ENCODE measurements at regions not wholly inside any gene's neighbourhood (a gene's known extent, or its start where the extent isn't known, plus 50 kb on each side); places are given as distances from the start of the nearest gene placed in this dataset.

DNA sequence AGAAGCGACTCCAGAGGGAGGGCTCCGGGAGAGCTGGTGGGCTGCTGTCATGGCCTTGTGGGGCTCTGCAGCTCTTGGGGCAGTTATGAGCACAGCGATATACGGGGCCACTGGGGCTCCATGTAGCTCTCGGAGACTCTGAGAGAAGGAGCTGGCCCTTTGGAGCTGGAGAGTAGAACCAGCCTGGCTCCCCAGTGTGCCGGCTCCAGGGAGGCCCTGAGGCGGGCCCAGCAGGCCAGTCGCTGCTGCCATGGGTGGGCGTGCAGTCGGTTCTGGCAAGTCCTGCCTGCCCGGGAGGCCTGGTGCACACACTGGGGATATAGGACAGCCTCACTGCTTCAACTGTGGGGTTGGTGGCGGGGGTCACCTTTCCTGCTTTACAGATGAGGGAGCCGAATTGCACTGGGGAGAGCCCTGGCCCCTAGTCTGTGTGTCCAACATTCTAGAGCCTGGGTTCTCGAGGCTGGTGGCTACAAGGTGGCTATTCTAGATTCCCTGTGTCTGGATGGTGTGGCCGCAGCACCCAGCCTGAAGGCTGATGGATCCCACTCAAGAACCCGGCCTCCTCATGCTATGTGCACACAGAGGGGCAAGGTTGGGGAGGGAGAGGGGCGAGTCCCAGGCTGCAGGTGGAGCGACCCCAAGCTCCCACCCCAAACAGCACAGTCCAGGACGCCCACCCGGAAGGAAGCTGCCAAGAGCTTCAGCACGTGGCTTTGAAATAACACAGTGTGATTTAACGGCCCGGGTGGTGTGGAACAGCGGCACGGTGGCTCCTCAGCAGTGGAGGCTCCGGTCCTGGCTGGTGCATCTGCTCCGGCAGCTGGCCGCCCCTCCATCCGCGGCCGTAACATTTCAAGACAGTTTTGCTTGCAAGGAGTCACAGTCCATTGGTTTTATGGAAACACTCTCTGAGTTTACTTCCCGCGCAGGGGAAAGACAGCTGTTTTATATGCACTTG lies 188.3 kb upstream of the C14orf180 start:
- H3K4me3 ChIP-seq (ENCODE audit: low read length) = no peak overlapping the region
- TF ChIP-seq, protein P1, sequence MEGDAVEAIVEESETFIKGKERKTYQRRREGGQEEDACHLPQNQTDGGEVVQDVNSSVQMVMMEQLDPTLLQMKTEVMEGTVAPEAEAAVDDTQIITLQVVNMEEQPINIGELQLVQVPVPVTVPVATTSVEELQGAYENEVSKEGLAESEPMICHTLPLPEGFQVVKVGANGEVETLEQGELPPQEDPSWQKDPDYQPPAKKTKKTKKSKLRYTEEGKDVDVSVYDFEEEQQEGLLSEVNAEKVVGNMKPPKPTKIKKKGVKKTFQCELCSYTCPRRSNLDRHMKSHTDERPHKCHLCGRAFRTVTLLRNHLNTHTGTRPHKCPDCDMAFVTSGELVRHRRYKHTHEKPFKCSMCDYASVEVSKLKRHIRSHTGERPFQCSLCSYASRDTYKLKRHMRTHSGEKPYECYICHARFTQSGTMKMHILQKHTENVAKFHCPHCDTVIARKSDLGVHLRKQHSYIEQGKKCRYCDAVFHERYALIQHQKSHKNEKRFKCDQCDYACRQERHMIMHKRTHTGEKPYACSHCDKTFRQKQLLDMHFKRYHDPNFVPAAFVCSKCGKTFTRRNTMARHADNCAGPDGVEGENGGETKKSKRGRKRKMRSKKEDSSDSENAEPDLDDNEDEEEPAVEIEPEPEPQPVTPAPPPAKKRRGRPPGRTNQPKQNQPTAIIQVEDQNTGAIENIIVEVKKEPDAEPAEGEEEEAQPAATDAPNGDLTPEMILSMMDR (conservative IDR thresholded peaks at IDR 0.05; ENCODE audit: low read length) = no peak
- no peak for DNase-seq (ENCODE audit: low read depth)

DNA sequence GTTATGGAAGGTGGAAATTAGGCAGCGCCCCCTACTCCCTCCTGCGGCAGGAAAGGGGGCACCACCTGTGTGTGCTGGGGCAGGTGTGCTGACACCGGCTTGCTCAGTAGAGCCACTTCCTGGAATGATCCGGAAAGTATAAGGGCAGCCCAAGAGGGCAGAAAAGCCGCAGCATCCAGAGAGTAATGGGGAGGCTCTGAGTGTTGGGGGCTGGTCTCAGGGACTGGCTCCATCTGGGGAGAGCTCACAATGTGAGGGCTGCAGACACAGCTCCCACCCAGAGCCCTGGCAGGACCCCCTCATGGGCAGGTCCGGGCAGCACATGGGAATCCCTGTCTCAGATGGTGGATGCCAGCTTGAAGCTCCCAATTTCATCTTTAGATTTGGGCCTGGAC lies 187.6 kb upstream of the C14orf180 start:
- DNase-seq (ENCODE audit: low read depth) = no peak
- no peak overlapping the region for H3K4me3 ChIP-seq (ENCODE audit: low read length)
- TF ChIP-seq, protein P1 (conservative IDR thresholded peaks at IDR 0.05; ENCODE audit: low read length) = no peak

DNA sequence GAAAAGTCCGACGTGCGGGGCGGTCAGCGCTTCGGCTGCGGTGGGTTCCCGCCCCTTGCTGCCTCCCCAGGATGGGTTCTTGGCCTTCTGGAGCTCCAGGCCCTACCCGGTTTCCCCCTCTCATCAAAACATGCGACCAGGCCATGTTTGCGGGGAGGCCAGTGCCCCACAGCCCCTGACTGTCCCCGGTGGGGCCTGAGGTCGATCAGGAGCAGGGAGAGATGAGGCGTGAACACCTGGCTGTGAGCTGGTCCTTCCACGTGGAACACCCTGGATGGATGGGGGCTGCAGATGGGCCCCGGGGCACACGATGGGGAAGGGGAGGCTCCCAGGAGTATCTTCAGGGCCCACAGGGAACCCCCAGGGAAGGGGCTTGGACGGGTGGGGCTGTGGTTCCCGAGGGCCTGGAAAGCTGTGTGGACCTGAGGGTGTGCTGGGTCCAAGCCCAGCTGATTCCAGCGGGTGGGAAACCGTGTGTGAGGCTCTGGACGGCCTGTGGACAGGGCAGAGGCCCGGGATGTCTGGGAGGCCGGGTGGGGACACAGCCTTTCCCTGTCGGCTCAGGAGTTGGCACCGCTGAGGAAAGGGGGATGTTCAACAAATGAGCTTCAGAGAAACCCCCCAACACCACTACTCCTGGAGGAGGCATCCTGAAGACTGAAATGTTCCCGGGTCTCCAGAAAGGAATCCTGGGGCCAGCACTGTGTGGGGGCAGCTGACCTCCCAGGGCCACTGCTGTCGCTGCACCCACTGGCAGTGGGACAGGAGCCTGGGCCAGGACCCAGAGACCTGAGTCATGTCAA lies 187.0 kb upstream of the C14orf180 start:
- H3K4me3 ChIP-seq (ENCODE audit: low read length) = no peak overlapping the region
- no peak for DNase-seq (ENCODE audit: low read depth)
- TF ChIP-seq, protein P1 (conservative IDR thresholded peaks at IDR 0.05; ENCODE audit: low read length) = no peak

DNA sequence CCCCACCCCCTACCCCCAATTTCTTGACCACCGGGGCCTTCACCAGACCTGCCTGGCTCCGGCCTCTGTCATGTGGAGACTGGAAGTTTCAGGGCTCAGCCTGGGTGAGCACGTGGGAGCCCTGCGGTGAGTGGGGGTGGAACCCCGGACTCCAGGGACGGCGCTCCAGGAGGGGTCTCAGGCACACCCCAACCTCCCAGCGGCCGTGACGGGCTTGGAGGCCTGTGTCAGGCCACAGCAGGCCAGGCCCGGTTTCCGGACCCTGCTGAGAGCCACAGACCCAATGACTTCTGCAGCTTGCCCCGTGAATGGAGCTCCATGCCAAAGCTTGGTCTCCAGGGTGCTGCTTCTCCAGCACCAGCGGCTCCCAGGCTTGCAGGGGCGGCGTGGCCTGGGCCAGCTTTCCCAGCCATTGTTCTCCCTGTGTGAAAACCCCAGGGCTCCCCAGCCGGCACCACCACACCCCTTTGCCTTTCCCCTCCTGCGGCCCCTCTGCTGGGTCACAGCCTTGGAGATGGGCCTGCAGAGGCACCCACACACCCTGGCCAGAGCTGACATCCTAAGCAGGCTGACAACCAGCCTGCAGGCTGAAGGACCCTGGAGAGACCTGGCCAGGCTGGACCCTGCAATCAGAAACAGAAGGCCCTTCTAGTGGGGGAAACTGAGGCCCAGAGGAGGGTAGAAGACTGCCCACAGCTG lies 186.2 kb upstream of the C14orf180 start:
- TF ChIP-seq, protein P1 (conservative IDR thresholded peaks at IDR 0.05; ENCODE audit: low read length) = no peak
- H3K4me3 ChIP-seq (ENCODE audit: low read length) = no peak overlapping the region
- no peak for DNase-seq (ENCODE audit: low read depth)

DNA sequence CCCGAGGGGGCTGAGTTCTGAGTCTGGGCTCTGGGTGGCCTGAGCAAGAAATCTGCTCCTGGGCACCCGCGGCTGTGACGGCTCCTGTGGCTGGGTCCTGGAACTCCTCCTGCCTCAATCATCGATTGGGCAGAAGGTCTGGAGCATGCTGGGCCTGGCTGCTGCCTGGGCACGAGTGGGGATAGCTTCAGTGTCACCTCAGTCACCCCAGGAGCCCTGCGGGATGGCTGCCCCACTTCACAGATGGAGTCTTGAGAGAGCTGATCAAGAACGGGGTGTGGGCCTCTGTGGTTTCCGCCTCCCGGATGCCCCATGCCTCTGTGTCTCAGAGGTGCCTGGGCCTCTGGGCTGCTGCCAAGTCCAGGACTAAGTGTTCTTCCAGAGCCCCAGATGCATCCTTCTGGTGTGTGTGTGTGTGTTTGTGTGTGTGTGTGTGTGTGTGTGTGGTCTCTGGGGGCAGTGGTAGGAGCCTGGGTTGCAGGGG lies 185.6 kb upstream of the C14orf180 start:
- DNase-seq (ENCODE audit: low read depth) = no peak
- no peak overlapping the region for H3K4me3 ChIP-seq (ENCODE audit: low read length)

DNA sequence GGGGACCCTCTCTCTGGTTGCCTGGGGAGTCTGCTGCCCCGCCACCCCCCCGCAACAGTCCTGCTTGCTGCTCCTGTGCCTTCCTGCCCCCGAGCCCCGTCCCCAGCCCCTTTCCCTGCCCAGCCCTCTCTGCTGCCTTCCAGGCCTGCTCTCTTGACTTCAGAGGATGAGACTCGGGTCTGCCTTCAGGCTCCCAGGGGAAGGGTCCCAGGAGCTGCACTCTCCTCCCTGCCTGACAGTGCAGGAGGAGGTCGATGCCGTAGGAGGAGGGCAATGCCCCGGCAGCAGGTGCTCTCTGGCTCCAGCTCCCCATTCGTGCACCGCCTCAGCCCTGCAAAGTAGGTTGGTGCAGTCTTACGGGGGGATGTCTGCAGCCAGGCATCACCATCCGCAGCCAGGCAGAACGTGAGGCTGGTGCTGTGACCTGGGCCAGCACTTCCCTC lies 185.1 kb upstream of the C14orf180 start:
- DNase-seq (ENCODE audit: low read depth) = no peak
- TF ChIP-seq, protein P1 (conservative IDR thresholded peaks at IDR 0.05; ENCODE audit: low read length) = no peak

More for the DNA sequence above, 185.6 kb upstream of the C14orf180 start:
- TF ChIP-seq, protein P1 (conservative IDR thresholded peaks at IDR 0.05; ENCODE audit: low read length) = no peak

More for the DNA sequence above, 185.1 kb upstream of the C14orf180 start:
- no peak overlapping the region for H3K4me3 ChIP-seq (ENCODE audit: low read length)

Data from AG10803 (cell line).